HEK293 (cell line): ENCODE measurements at regions not wholly inside any gene's neighbourhood (a gene's known extent, or its start where the extent isn't known, plus 50 kb on each side); places are given as distances from the start of the nearest gene placed in this dataset.

ENCODE experiments used
- CTCF ChIA-PET: fragments of 350-600 bp; formaldehyde crosslinking; extraction: SDS; loops from one replicate; lab custom pipeline; 2021; ENCODE audit warnings: antibody characterized with exemption; lab: Yijun Ruan, JAX
- POLR2A ChIA-PET: fragments of 300-600 bp; formaldehyde crosslinking; extraction: SDS; loops from one replicate; lab custom pipeline; 2020; ENCODE audit warnings: antibody characterized with exemption, inconsistent platforms; lab: Yijun Ruan, JAX
- H3K27ac ChIP-seq: fragments of 200-500 bp; sonication (Bioruptor generic); 2 replicates; pipeline ENCODE4 v1.5.1; 2014; ENCODE audit warnings: low read depth, low read length, control low read depth, inconsistent platforms; ENCODE audit errors: extremely low read depth
- H3K36me3 ChIP-seq, 2 experiments: fragments of 200-500 bp in 1 of 2; sonication (Bioruptor generic) in 1 of 2; 1 replicate in 1 of 2; 2 replicates in 1 of 2; pipeline ENCODE4 v1.5.1; 2014 to 2017; ENCODE audit warnings: inconsistent platforms in 2 of 2, low read length in 2 of 2; ENCODE audit not compliant: control insufficient read depth in 2 of 2, insufficient read depth in 1 of 2
- H3K4me1 ChIP-seq: fragments of 200-500 bp; sonication (Bioruptor generic); 2 replicates; pipeline ENCODE4 v1.5.1; 2014; ENCODE audit warnings: mild to moderate bottlenecking, low read length, inconsistent platforms; ENCODE audit not compliant: control insufficient read depth, insufficient read depth
- H3K4me3 ChIP-seq: 2 replicates; pipeline ENCODE4 v1.5.1; 2011; ENCODE audit warnings: low read depth, mild to moderate bottlenecking, control low read depth, low read length, moderate library complexity
- H3K9me3 ChIP-seq: fragments of 200-500 bp; sonication (Bioruptor generic); 2 replicates; pipeline ENCODE4 v1.5.1; 2014; ENCODE audit warnings: low read depth, low read length, inconsistent platforms; ENCODE audit not compliant: control insufficient read depth, insufficient read depth
- BCL11B ChIP-seq: fragments of 450-650 bp; formaldehyde crosslinking; IDR thresholded peaks from 2 replicates; pipeline ENCODE4 v1.5.1; 2016; ENCODE audit warnings: low read depth, missing biosample characterization, missing genetic modification characterization
- BCL6B ChIP-seq: fragments of 450-650 bp; formaldehyde crosslinking; IDR thresholded peaks from 2 replicates; pipeline ENCODE4 v1.5.1; 2017; ENCODE audit warnings: missing biosample characterization, missing genetic modification characterization
- GLI2 ChIP-seq: fragments of 450-650 bp; formaldehyde crosslinking; IDR thresholded peaks from 2 replicates; pipeline ENCODE4; 2017; ENCODE audit warnings: missing biosample characterization, missing genetic modification characterization, low read depth, borderline replicate concordance
- GLI4 ChIP-seq: fragments of 450-650 bp; formaldehyde crosslinking; IDR thresholded peaks from 2 replicates; pipeline ENCODE4 v1.5.1; 2016; ENCODE audit warnings: missing biosample characterization, missing genetic modification characterization
- KLF8 ChIP-seq: fragments of 450-650 bp; formaldehyde crosslinking; IDR thresholded peaks from 2 replicates; pipeline ENCODE4 v1.5.1; 2016; ENCODE audit warnings: missing biosample characterization, missing genetic modification characterization
- OVOL3 ChIP-seq: fragments of 450-650 bp; formaldehyde crosslinking; IDR thresholded peaks from 2 replicates; pipeline ENCODE4 v1.5.1; 2016; ENCODE audit warnings: missing biosample characterization, missing genetic modification characterization
- PRDM1 ChIP-seq: fragments of 450-650 bp; formaldehyde crosslinking; IDR thresholded peaks from 2 replicates; pipeline ENCODE4; 2016; ENCODE audit warnings: missing biosample characterization, missing genetic modification characterization
- PRDM10 ChIP-seq: fragments of 450-650 bp; formaldehyde crosslinking; IDR thresholded peaks from 2 replicates; pipeline ENCODE4 v1.5.1; 2016; ENCODE audit warnings: missing biosample characterization, missing genetic modification characterization
- TSHZ1 ChIP-seq: fragments of 450-650 bp; formaldehyde crosslinking; IDR thresholded peaks from 2 replicates; pipeline ENCODE4 v1.5.1; 2016; ENCODE audit warnings: missing biosample characterization, missing genetic modification characterization, borderline replicate concordance
- YY1 ChIP-seq: fragments of 450-650 bp; formaldehyde crosslinking; IDR thresholded peaks from 2 replicates; pipeline ENCODE4 v1.5.1; 2018; ENCODE audit warnings: missing biosample characterization, missing genetic modification characterization
- ZNF274 ChIP-seq, 2 experiments: fragments of 200-500 bp in 1 of 2; fragments of 450-650 bp in 1 of 2; sonication (Bioruptor generic) in 1 of 2; formaldehyde crosslinking in 1 of 2; IDR thresholded peaks; 2 replicates each; pipeline versions ENCODE4 v1.5.1 to v1.6.1; 2014 to 2016; ENCODE audit warnings: borderline replicate concordance in 1 of 2, inconsistent platforms in 1 of 2, low read length in 1 of 2, missing biosample characterization in 1 of 2, missing genetic modification characterization in 1 of 2
- ZNF366 ChIP-seq: fragments of 450-650 bp; formaldehyde crosslinking; conservative IDR thresholded peaks from 2 replicates; pipeline ENCODE4 v1.5.1; 2016; ENCODE audit warnings: missing biosample characterization, missing genetic modification characterization
- ZNF473 ChIP-seq: fragments of 450-650 bp; formaldehyde crosslinking; IDR thresholded peaks from 2 replicates; pipeline ENCODE4 v1.5.1; 2017; ENCODE audit warnings: missing biosample characterization, missing genetic modification characterization
- ZNF549 ChIP-seq: fragments of 450-650 bp; IDR thresholded peaks from 2 replicates; pipeline ENCODE4 v1.5.1; 2018; ENCODE audit warnings: missing biosample characterization, missing genetic modification characterization, mild to moderate bottlenecking, inconsistent platforms, moderate library complexity
- ZNF610 ChIP-seq: fragments of 450-650 bp; formaldehyde crosslinking; IDR thresholded peaks from 2 replicates; pipeline ENCODE4 v1.5.1; 2016; ENCODE audit warnings: missing biosample characterization, missing genetic modification characterization, borderline replicate concordance
- ZNF626 ChIP-seq: fragments of 450-650 bp; sonication (Bioruptor Pico); formaldehyde crosslinking; IDR thresholded peaks from 2 replicates; pipeline ENCODE4 v1.5.1; 2018; ENCODE audit warnings: missing biosample characterization, missing genetic modification characterization, inconsistent platforms
- ZNF677 ChIP-seq: fragments of 450-650 bp; IDR thresholded peaks from 2 replicates; pipeline ENCODE4 v1.5.0; 2018; ENCODE audit warnings: missing biosample characterization, mild to moderate bottlenecking, missing genetic modification characterization, moderate library complexity
- ZNF792 ChIP-seq: fragments of 450-650 bp; formaldehyde crosslinking; IDR thresholded peaks from 2 replicates; pipeline ENCODE4 v1.5.1; 2016; ENCODE audit warnings: missing biosample characterization, missing genetic modification characterization
- TF ChIP-seq, protein P1 (sequence below): fragments of 450-650 bp; formaldehyde crosslinking; IDR thresholded peaks from 2 replicates; pipeline ENCODE4 v1.5.1; 2016; ENCODE audit warnings: missing biosample characterization, missing genetic modification characterization, low read depth
- TF ChIP-seq, protein P2 (sequence below): fragments of 450-650 bp; formaldehyde crosslinking; IDR thresholded peaks from 2 replicates; pipeline ENCODE4 v1.5.1; 2016; ENCODE audit warnings: missing biosample characterization, missing genetic modification characterization

DNA sequence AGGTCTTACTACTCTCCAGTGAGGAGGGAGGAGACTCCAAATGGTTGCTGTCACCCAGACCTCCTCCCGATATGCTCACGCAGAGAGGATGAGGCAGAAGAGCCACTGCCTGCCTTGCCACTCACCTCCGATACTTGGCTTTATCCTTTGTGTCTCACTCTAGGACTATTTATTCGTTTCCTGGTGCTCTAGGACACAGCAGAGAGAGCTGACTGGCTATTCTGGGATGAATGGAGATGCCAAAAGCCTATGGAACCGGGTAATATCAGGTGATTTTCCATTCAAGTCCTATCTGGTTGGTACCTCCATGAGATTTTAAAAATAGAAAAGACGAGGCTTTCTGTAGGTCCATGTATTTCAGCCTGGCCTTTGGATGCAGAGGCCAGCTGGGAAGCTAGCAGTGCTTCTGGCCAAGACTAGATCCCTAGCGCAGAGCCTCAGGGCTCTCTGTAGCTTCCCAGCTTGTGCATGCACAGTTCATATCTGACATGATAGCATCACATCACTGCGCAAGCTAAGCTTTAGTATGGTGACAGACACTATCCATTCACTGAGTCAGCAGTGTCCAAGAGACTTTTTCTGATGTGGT is 239.0 kb upstream of the ANKRD30A start:
- ChIA-PET POLR2A (no interaction called here), CTCF (no interaction called here)
- Histone ChIP-seq H3K9me3 (no peaks in the 10 kb centered on the region), H3K4me1 (no peaks in the 10 kb centered on the region), H3K27ac (no peak overlapping the region), H3K4me3 (no peak overlapping the region), H3K36me3 (no peaks in the 10 kb centered on the region)
- TF ChIP-seq GLI4 (tag by site-specific recombination) = no peak
- TF ChIP-seq GLI2 (tag by site-specific recombination) = no peak
- TF ChIP-seq ZNF626 (tag by site-specific recombination) = no peak
- no peak for TF ChIP-seq BCL6B
- no peak for TF ChIP-seq PRDM1
- TF ChIP-seq, protein P1, sequence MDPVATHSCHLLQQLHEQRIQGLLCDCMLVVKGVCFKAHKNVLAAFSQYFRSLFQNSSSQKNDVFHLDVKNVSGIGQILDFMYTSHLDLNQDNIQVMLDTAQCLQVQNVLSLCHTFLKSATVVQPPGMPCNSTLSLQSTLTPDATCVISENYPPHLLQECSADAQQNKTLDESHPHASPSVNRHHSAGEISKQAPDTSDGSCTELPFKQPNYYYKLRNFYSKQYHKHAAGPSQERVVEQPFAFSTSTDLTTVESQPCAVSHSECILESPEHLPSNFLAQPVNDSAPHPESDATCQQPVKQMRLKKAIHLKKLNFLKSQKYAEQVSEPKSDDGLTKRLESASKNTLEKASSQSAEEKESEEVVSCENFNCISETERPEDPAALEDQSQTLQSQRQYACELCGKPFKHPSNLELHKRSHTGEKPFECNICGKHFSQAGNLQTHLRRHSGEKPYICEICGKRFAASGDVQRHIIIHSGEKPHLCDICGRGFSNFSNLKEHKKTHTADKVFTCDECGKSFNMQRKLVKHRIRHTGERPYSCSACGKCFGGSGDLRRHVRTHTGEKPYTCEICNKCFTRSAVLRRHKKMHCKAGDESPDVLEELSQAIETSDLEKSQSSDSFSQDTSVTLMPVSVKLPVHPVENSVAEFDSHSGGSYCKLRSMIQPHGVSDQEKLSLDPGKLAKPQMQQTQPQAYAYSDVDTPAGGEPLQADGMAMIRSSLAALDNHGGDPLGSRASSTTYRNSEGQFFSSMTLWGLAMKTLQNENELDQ = no peak
- no peak for TF ChIP-seq YY1 (tag by site-specific recombination)
- no peak for TF ChIP-seq ZNF677 (tag by site-specific recombination)
- TF ChIP-seq ZNF366 (tag by site-specific recombination) = no peak
- TF ChIP-seq ZNF610 (tag by site-specific recombination) = no peak
- no peak for TF ChIP-seq ZNF792 (tag by site-specific recombination)
- TF ChIP-seq OVOL3 = no peak
- no peak for TF ChIP-seq BCL11B (tag by site-specific recombination)
- TF ChIP-seq PRDM10 (tag by site-specific recombination) = no peak
- no peak for TF ChIP-seq ZNF549
- TF ChIP-seq ZNF274 (IDR thresholded peaks at IDR 0.05; ENCODE audit: low read length) = no peak
- TF ChIP-seq ZNF274 (tag by site-specific recombination; IDR thresholded peaks at IDR 0.05; ENCODE audit: borderline replicate concordance) = no peak
- no peak for TF ChIP-seq TSHZ1 (tag by site-specific recombination)
- TF ChIP-seq KLF8 = no peak
- TF ChIP-seq ZNF473 (tag by site-specific recombination) = no peak
- TF ChIP-seq, protein P2, sequence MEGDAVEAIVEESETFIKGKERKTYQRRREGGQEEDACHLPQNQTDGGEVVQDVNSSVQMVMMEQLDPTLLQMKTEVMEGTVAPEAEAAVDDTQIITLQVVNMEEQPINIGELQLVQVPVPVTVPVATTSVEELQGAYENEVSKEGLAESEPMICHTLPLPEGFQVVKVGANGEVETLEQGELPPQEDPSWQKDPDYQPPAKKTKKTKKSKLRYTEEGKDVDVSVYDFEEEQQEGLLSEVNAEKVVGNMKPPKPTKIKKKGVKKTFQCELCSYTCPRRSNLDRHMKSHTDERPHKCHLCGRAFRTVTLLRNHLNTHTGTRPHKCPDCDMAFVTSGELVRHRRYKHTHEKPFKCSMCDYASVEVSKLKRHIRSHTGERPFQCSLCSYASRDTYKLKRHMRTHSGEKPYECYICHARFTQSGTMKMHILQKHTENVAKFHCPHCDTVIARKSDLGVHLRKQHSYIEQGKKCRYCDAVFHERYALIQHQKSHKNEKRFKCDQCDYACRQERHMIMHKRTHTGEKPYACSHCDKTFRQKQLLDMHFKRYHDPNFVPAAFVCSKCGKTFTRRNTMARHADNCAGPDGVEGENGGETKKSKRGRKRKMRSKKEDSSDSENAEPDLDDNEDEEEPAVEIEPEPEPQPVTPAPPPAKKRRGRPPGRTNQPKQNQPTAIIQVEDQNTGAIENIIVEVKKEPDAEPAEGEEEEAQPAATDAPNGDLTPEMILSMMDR (tag by site-specific recombination) = no peak
